ENCODE measurements at regions not wholly inside any gene's neighbourhood (a gene's known extent, or its start where the extent isn't known, plus 50 kb on each side); places are given as distances from the start of the nearest gene placed in this dataset.

DNA sequence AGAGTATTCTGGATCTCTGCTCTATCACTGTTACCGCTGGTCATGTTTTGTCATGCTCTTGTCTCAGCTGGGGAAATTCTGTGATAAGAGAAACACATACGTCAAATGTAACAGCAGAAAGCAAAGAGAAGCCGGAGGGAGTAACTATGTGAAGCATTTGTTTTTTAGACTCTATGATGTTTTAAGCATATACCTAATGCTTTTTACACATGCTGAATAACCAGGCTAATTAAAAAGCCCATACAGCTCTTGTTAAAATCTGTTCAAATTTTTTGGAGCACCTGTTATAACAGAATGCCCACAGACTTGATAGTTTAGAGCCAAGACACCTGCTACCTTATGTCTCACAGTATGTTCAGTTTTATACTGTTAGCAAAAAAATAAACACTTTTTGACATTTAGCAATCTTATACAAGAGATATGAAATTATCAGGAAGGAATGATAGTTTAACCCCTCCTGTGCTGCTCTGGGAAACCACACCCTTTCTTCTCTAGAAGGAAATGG lies 92.3 kb upstream of the TANK start:
- TF ChIP-seq POLR2A (IDR thresholded peaks at IDR 0.05): no peak
- TF ChIP-seq, protein P1, sequence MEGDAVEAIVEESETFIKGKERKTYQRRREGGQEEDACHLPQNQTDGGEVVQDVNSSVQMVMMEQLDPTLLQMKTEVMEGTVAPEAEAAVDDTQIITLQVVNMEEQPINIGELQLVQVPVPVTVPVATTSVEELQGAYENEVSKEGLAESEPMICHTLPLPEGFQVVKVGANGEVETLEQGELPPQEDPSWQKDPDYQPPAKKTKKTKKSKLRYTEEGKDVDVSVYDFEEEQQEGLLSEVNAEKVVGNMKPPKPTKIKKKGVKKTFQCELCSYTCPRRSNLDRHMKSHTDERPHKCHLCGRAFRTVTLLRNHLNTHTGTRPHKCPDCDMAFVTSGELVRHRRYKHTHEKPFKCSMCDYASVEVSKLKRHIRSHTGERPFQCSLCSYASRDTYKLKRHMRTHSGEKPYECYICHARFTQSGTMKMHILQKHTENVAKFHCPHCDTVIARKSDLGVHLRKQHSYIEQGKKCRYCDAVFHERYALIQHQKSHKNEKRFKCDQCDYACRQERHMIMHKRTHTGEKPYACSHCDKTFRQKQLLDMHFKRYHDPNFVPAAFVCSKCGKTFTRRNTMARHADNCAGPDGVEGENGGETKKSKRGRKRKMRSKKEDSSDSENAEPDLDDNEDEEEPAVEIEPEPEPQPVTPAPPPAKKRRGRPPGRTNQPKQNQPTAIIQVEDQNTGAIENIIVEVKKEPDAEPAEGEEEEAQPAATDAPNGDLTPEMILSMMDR (IDR thresholded peaks at IDR 0.05): no peak

Data from Peyer's patch (tissue), 4 donors.